ENCODE measurements at regions not wholly inside any gene's neighbourhood (a gene's known extent, or its start where the extent isn't known, plus 50 kb on each side); places are given as distances from the start of the nearest gene placed in this dataset.

- no peak for TF ChIP-seq CTCF (IDR thresholded peaks at IDR 0.05)
- no peak overlapping the region for H3K27ac ChIP-seq
- H3K4me3 ChIP-seq: no peak overlapping the region
- no peak for DNase-seq (ENCODE audit: low spot score)
Measured at GRCh38 chr12:124491856-124492420, 75.5 kb downstream of the NCOR2 start.

- TF ChIP-seq CTCF (IDR thresholded peaks at IDR 0.05): no peak
- H3K4me3 ChIP-seq: no peak overlapping the region
- no peak overlapping the region for H3K27ac ChIP-seq
- DNase-seq (ENCODE audit: low spot score): no peak
Measured at GRCh38 chr12:124491310-124491709, 76.1 kb downstream of the NCOR2 start.

- no peak for DNase-seq (ENCODE audit: low spot score)
- Histone ChIP-seq H3K27ac (no peak overlapping the region), H3K4me3 (no peak overlapping the region)
- no peak for TF ChIP-seq CTCF (IDR thresholded peaks at IDR 0.05)
Measured at GRCh38 chr12:124490584-124491305, 76.7 kb downstream of the NCOR2 start.

- TF ChIP-seq CTCF (IDR thresholded peaks at IDR 0.05): no peak
- Histone ChIP-seq H3K4me3 (no peak overlapping the region), H3K27ac (no peak overlapping the region)
- no peak for DNase-seq (ENCODE audit: low spot score)
Measured at GRCh38 chr12:124489915-124490583, 77.4 kb downstream of the NCOR2 start.

- no peak for DNase-seq (ENCODE audit: low spot score)
- H3K4me3 ChIP-seq: no peak overlapping the region
- H3K27ac ChIP-seq: no peak overlapping the region
Measured at GRCh38 chr12:124489220-124489619, 78.2 kb downstream of the NCOR2 start.

GRCh38 chr12:124488520-124488919 is 78.9 kb downstream of the NCOR2 start:
- no peak for DNase-seq (ENCODE audit: low spot score)
- TF ChIP-seq CTCF (IDR thresholded peaks at IDR 0.05): no peak
- H3K27ac ChIP-seq: no peak overlapping the region
- no peak overlapping the region for H3K4me3 ChIP-seq

More at GRCh38 chr12:124489220-124489619, 78.2 kb downstream of the NCOR2 start:
- TF ChIP-seq CTCF (IDR thresholded peaks at IDR 0.05): no peak

GRCh38 chr12:124487834-124488165 is 79.6 kb downstream of the NCOR2 start:
- DNase-seq (ENCODE audit: low spot score): no peak
- Histone ChIP-seq H3K27ac (no peak overlapping the region), H3K4me3 (no peak overlapping the region)
- no peak for TF ChIP-seq CTCF (IDR thresholded peaks at IDR 0.05)

All from coronary artery (tissue), 2 donors.